HEK293 (cell line): ENCODE measurements at regions not wholly inside any gene's neighbourhood (a gene's known extent, or its start where the extent isn't known, plus 50 kb on each side); places are given as distances from the start of the nearest gene placed in this dataset.

ENCODE experiments used
- CTCF ChIA-PET: fragments of 350-600 bp; formaldehyde crosslinking; extraction: SDS; loops from one replicate; lab custom pipeline; 2021; ENCODE audit warnings: antibody characterized with exemption; lab: Yijun Ruan, JAX
- POLR2A ChIA-PET: fragments of 300-600 bp; formaldehyde crosslinking; extraction: SDS; loops from one replicate; lab custom pipeline; 2020; ENCODE audit warnings: antibody characterized with exemption, inconsistent platforms; lab: Yijun Ruan, JAX
- H3K27ac ChIP-seq: fragments of 200-500 bp; sonication (Bioruptor generic); 2 replicates; pipeline ENCODE4 v1.5.1; 2014; ENCODE audit warnings: low read depth, low read length, control low read depth, inconsistent platforms; ENCODE audit errors: extremely low read depth
- H3K36me3 ChIP-seq, 2 experiments: fragments of 200-500 bp in 1 of 2; sonication (Bioruptor generic) in 1 of 2; 1 replicate in 1 of 2; 2 replicates in 1 of 2; pipeline ENCODE4 v1.5.1; 2014 to 2017; ENCODE audit warnings: inconsistent platforms in 2 of 2, low read length in 2 of 2; ENCODE audit not compliant: control insufficient read depth in 2 of 2, insufficient read depth in 1 of 2
- H3K4me1 ChIP-seq: fragments of 200-500 bp; sonication (Bioruptor generic); 2 replicates; pipeline ENCODE4 v1.5.1; 2014; ENCODE audit warnings: mild to moderate bottlenecking, low read length, inconsistent platforms; ENCODE audit not compliant: control insufficient read depth, insufficient read depth
- H3K4me3 ChIP-seq: 2 replicates; pipeline ENCODE4 v1.5.1; 2011; ENCODE audit warnings: low read depth, mild to moderate bottlenecking, control low read depth, low read length, moderate library complexity
- H3K9me3 ChIP-seq: fragments of 200-500 bp; sonication (Bioruptor generic); 2 replicates; pipeline ENCODE4 v1.5.1; 2014; ENCODE audit warnings: low read depth, low read length, inconsistent platforms; ENCODE audit not compliant: control insufficient read depth, insufficient read depth
- GFI1B ChIP-seq: fragments of 450-650 bp; formaldehyde crosslinking; IDR thresholded peaks from 2 replicates; pipeline ENCODE4 v1.5.1; 2016; ENCODE audit warnings: missing biosample characterization, missing genetic modification characterization
- RBAK ChIP-seq: fragments of 450-650 bp; formaldehyde crosslinking; IDR thresholded peaks from 2 replicates; pipeline ENCODE4 v1.5.1; 2016; ENCODE audit warnings: missing biosample characterization, missing genetic modification characterization
- ZBTB20 ChIP-seq: fragments of 450-650 bp; formaldehyde crosslinking; IDR thresholded peaks from 2 replicates; pipeline ENCODE4 v1.5.1; 2016; ENCODE audit warnings: missing biosample characterization, missing genetic modification characterization
- ZBTB8A ChIP-seq: fragments of 450-650 bp; formaldehyde crosslinking; IDR thresholded peaks from 2 replicates; pipeline ENCODE4 v1.5.1; 2016; ENCODE audit warnings: missing biosample characterization, missing genetic modification characterization
- ZFP41 ChIP-seq: fragments of 450-650 bp; formaldehyde crosslinking; IDR thresholded peaks from 2 replicates; pipeline ENCODE4 v1.5.1; 2016; ENCODE audit warnings: missing biosample characterization, missing genetic modification characterization, borderline replicate concordance
- ZNF132 ChIP-seq: fragments of 450-650 bp; formaldehyde crosslinking; IDR thresholded peaks from 2 replicates; pipeline ENCODE4 v1.5.1; 2017; ENCODE audit warnings: missing biosample characterization, missing genetic modification characterization, borderline replicate concordance
- ZNF133 ChIP-seq: fragments of 450-650 bp; formaldehyde crosslinking; IDR thresholded peaks from 2 replicates; pipeline ENCODE4 v1.5.1; 2016; ENCODE audit warnings: missing biosample characterization, missing genetic modification characterization
- ZNF155 ChIP-seq: fragments of 450-650 bp; formaldehyde crosslinking; IDR thresholded peaks from 2 replicates; pipeline ENCODE4 v1.5.1; 2016; ENCODE audit warnings: missing biosample characterization, missing genetic modification characterization
- ZNF248 ChIP-seq: fragments of 450-650 bp; formaldehyde crosslinking; IDR thresholded peaks from 2 replicates; pipeline ENCODE4 v1.5.1; 2017; ENCODE audit warnings: missing biosample characterization, missing genetic modification characterization
- ZNF324 ChIP-seq: fragments of 450-650 bp; formaldehyde crosslinking; IDR thresholded peaks from 2 replicates; pipeline ENCODE4 v1.5.1; 2016; ENCODE audit warnings: missing biosample characterization, missing genetic modification characterization
- ZNF341 ChIP-seq: fragments of 450-650 bp; formaldehyde crosslinking; IDR thresholded peaks from 2 replicates; pipeline ENCODE4; 2016; ENCODE audit warnings: low read depth, missing biosample characterization, missing genetic modification characterization
- ZNF391 ChIP-seq: fragments of 450-650 bp; formaldehyde crosslinking; IDR thresholded peaks from 2 replicates; pipeline ENCODE4 v1.5.1; 2016; ENCODE audit warnings: low read depth, missing biosample characterization, missing genetic modification characterization, borderline replicate concordance
- ZNF426 ChIP-seq: fragments of 450-650 bp; formaldehyde crosslinking; IDR thresholded peaks from 2 replicates; pipeline ENCODE4 v1.5.1; 2017; ENCODE audit warnings: missing biosample characterization, missing genetic modification characterization, mild to moderate bottlenecking, inconsistent platforms, moderate library complexity
- ZNF596 ChIP-seq: fragments of 450-650 bp; IDR thresholded peaks from 2 replicates; pipeline ENCODE4 v1.5.0; 2018; ENCODE audit warnings: missing biosample characterization, mild to moderate bottlenecking, missing genetic modification characterization, moderate library complexity
- TF ChIP-seq, protein P1 (sequence below): IDR thresholded peaks from 2 replicates; pipeline ENCODE4 v1.6.1; 2011; ENCODE audit warnings: mild to moderate bottlenecking, low read depth, low read length, borderline replicate concordance
- TF ChIP-seq, protein P2 (sequence below): fragments of 450-650 bp; formaldehyde crosslinking; IDR thresholded peaks from 2 replicates; pipeline ENCODE4 v1.5.1; 2016; ENCODE audit warnings: missing biosample characterization, missing genetic modification characterization
- TF ChIP-seq, protein P3 (sequence below): fragments of 450-650 bp; formaldehyde crosslinking; IDR thresholded peaks from 2 replicates; pipeline ENCODE4 v1.5.1; 2016; ENCODE audit warnings: missing biosample characterization, missing genetic modification characterization
- TF ChIP-seq, protein P4 (sequence below): fragments of 450-650 bp; formaldehyde crosslinking; IDR thresholded peaks from 2 replicates; pipeline ENCODE4 v1.5.1; 2016; ENCODE audit warnings: missing biosample characterization, missing genetic modification characterization
- TF ChIP-seq, protein P5 (sequence below): fragments of 450-650 bp; formaldehyde crosslinking; IDR thresholded peaks from 2 replicates; pipeline ENCODE4; 2016; ENCODE audit warnings: missing biosample characterization, missing genetic modification characterization
- TF ChIP-seq, protein P6 (sequence below): fragments of 450-650 bp; formaldehyde crosslinking; IDR thresholded peaks from 2 replicates; pipeline ENCODE4 v1.5.1; 2017; ENCODE audit warnings: missing biosample characterization, mild to moderate bottlenecking, missing genetic modification characterization, moderate library complexity
- TF ChIP-seq, protein P7 (sequence below): fragments of 450-650 bp; formaldehyde crosslinking; IDR thresholded peaks from 2 replicates; pipeline ENCODE4 v1.5.1; 2017; ENCODE audit warnings: missing biosample characterization, missing genetic modification characterization

DNA sequence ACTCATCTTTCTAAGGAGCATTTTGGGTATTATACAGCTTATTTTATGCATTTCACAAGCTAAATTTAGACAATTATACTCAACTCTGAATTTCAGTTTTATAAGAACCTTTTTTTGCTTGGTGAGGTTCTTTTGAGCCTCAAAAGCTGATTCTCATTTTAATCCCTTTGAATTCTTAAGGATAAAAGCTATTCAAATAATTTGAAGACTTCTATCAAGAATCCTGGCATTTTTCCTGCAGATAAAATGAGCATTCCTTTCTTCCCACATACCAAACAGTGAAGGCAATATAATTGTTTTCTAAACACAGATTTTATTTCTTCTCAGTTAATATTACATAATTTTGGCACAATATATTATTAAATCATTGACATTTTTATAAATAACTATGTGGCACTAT lies 118.4 kb upstream of the GPM6A start (continued):
- TF ChIP-seq, protein P1, sequence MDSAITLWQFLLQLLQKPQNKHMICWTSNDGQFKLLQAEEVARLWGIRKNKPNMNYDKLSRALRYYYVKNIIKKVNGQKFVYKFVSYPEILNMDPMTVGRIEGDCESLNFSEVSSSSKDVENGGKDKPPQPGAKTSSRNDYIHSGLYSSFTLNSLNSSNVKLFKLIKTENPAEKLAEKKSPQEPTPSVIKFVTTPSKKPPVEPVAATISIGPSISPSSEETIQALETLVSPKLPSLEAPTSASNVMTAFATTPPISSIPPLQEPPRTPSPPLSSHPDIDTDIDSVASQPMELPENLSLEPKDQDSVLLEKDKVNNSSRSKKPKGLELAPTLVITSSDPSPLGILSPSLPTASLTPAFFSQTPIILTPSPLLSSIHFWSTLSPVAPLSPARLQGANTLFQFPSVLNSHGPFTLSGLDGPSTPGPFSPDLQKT: no peak
- TF ChIP-seq, protein P2, sequence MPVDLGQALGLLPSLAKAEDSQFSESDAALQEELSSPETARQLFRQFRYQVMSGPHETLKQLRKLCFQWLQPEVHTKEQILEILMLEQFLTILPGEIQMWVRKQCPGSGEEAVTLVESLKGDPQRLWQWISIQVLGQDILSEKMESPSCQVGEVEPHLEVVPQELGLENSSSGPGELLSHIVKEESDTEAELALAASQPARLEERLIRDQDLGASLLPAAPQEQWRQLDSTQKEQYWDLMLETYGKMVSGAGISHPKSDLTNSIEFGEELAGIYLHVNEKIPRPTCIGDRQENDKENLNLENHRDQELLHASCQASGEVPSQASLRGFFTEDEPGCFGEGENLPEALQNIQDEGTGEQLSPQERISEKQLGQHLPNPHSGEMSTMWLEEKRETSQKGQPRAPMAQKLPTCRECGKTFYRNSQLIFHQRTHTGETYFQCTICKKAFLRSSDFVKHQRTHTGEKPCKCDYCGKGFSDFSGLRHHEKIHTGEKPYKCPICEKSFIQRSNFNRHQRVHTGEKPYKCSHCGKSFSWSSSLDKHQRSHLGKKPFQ (tag by site-specific recombination): no peak
- no peak for TF ChIP-seq GFI1B (tag by site-specific recombination)
- TF ChIP-seq, protein P3, sequence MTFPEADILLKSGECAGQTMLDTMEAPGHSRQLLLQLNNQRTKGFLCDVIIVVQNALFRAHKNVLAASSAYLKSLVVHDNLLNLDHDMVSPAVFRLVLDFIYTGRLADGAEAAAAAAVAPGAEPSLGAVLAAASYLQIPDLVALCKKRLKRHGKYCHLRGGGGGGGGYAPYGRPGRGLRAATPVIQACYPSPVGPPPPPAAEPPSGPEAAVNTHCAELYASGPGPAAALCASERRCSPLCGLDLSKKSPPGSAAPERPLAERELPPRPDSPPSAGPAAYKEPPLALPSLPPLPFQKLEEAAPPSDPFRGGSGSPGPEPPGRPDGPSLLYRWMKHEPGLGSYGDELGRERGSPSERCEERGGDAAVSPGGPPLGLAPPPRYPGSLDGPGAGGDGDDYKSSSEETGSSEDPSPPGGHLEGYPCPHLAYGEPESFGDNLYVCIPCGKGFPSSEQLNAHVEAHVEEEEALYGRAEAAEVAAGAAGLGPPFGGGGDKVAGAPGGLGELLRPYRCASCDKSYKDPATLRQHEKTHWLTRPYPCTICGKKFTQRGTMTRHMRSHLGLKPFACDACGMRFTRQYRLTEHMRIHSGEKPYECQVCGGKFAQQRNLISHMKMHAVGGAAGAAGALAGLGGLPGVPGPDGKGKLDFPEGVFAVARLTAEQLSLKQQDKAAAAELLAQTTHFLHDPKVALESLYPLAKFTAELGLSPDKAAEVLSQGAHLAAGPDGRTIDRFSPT (tag by site-specific recombination): no peak
- TF ChIP-seq, protein P4, sequence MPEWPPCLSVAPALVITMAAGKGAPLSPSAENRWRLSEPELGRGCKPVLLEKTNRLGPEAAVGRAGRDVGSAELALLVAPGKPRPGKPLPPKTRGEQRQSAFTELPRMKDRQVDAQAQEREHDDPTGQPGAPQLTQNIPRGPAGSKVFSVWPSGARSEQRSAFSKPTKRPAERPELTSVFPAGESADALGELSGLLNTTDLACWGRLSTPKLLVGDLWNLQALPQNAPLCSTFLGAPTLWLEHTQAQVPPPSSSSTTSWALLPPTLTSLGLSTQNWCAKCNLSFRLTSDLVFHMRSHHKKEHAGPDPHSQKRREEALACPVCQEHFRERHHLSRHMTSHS: no peak
- TF ChIP-seq ZNF133 (tag by site-specific recombination): no peak
- TF ChIP-seq ZNF155: no peak
- TF ChIP-seq, all 188 proteins: peak for 0

DNA sequence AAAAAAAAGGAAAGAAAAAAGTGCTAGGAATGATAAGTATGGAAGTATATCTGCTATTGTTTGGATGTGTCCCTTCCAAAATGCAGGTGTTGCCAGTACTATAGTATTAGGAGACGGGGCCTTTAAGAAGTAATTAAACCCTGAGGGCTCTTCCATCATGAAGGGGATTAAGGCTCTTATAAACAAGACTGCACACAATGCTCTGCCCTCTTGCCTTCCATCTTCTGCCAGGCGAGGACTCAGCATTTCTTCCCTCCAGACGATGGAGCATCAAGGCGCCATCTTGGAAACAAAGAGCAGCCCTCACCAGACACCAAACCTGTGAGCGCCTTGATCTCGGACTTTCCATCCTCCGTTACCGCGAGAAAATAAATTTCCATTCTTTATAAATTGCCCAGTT lies 120.1 kb upstream of the GPM6A start:
- no peak overlapping the region for H3K4me3 ChIP-seq
- ChIA-PET CTCF (no interaction called here), POLR2A (no interaction called here)
- no peaks in the 10 kb centered on the region for H3K9me3 ChIP-seq
- TF ChIP-seq ZBTB20 (no peak), ZNF132 (tag by site-specific recombination) (no peak), ZNF248 (no peak), ZNF391 (tag by site-specific recombination) (no peak), ZNF341 (tag by site-specific recombination) (no peak), ZNF324 (tag by site-specific recombination) (no peak), ZNF426 (no peak), RBAK (tag by site-specific recombination) (no peak), ZNF596 (tag by site-specific recombination) (no peak), ZBTB8A (tag by site-specific recombination) (no peak), ZFP41 (tag by site-specific recombination) (no peak)
- TF ChIP-seq, protein P5, sequence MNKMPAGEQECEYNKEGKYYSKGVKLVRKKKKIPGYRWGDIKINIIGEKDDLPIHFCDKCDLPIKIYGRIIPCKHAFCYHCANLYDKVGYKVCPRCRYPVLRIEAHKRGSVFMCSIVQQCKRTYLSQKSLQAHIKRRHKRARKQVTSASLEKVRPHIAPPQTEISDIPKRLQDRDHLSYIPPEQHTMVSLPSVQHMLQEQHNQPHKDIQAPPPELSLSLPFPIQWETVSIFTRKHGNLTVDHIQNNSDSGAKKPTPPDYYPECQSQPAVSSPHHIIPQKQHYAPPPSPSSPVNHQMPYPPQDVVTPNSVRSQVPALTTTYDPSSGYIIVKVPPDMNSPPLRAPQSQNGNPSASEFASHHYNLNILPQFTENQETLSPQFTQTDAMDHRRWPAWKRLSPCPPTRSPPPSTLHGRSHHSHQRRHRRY (tag by site-specific recombination): no peak
- TF ChIP-seq, protein P6, sequence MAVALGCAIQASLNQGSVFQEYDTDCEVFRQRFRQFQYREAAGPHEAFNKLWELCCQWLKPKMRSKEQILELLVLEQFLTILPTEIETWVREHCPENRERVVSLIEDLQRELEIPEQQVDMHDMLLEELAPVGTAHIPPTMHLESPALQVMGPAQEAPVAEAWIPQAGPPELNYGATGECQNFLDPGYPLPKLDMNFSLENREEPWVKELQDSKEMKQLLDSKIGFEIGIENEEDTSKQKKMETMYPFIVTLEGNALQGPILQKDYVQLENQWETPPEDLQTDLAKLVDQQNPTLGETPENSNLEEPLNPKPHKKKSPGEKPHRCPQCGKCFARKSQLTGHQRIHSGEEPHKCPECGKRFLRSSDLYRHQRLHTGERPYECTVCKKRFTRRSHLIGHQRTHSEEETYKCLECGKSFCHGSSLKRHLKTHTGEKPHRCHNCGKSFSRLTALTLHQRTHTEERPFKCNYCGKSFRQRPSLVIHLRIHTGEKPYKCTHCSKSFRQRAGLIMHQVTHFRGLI (tag by site-specific recombination): no peak
- TF ChIP-seq, protein P7, sequence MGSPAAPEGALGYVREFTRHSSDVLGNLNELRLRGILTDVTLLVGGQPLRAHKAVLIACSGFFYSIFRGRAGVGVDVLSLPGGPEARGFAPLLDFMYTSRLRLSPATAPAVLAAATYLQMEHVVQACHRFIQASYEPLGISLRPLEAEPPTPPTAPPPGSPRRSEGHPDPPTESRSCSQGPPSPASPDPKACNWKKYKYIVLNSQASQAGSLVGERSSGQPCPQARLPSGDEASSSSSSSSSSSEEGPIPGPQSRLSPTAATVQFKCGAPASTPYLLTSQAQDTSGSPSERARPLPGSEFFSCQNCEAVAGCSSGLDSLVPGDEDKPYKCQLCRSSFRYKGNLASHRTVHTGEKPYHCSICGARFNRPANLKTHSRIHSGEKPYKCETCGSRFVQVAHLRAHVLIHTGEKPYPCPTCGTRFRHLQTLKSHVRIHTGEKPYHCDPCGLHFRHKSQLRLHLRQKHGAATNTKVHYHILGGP (tag by site-specific recombination): no peak
- H3K36me3 ChIP-seq: no peaks in the 10 kb centered on the region
- H3K4me1 ChIP-seq: 0 out of 2 replicates have a peak, but pooled peaks cover 2% of the 10 kb centered on the region
- no peak overlapping the region for H3K27ac ChIP-seq
